ENCODE measurements at regions not wholly inside any gene's neighbourhood (a gene's known extent, or its start where the extent isn't known, plus 50 kb on each side); places are given as distances from the start of the nearest gene placed in this dataset.

- Histone ChIP-seq H3K27me3 (replicated peaks; ENCODE audit: control insufficient read depth, insufficient read depth, low read length) (no peaks in the 10 kb centered on the region), H3K36me3 (ENCODE audit: control insufficient read depth, insufficient read depth, low read length) (no peaks in the 10 kb centered on the region), H3K4me3 (replicated peaks; ENCODE audit: low read depth, low read length) (no peak overlapping the region)
- no peak for TF ChIP-seq CTCF (IDR thresholded peaks at IDR 0.05; ENCODE audit: insufficient read depth, low read length, poor library complexity, severe bottlenecking)
- DNase-seq (ENCODE audit: extremely low read depth, insufficient read length), result no peak
Observed at GRCh38 chr14:98741523-98741922, 530.5 kb downstream of the BCL11B start.

DNA sequence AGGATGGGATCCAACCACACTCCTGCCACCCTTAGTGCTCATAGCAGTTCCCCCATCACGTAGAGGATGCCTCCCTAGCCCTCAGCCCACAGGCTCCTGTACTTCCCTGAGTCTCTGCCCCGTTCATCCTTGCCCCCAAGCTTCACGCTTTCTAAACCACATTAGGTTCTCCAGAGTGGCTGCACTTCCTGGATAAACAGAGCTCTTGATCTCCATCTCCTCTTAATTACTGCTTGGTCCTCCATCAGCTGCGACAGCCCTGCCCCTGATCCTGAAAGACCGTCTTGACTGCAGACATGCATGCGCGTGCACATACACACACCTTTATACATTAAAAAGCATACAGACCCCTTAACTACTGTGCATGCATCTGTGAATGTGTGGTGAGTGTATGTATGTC, 530.0 kb downstream of the BCL11B start:
- H3K27me3 ChIP-seq (replicated peaks; ENCODE audit: control insufficient read depth, insufficient read depth, low read length), result no peaks in the 10 kb centered on the region

DNA sequence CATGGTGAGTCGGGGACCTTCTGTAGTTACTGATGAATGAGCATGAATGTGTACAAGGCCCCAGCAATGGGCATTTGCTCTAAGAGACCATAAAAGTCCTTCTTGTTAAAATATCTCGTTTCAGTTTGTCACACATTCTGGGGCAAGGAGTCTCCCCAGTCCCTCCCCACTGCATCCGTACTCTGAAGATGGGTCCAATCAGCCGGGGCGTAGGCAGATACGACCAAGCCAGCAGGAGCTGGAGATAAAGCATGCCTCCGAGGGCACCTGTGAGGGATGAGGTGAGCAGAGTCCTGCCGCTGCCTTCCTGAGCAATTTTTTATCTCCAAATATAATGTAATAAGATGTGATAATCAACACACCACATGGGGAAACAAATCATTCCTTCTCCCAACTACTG, 528.5 kb downstream of the BCL11B start:
- Histone ChIP-seq H3K27me3 (replicated peaks; ENCODE audit: control insufficient read depth, insufficient read depth, low read length) (no peaks in the 10 kb centered on the region), H3K4me3 (replicated peaks; ENCODE audit: low read depth, low read length) (no peak overlapping the region), H3K36me3 (ENCODE audit: control insufficient read depth, insufficient read depth, low read length) (no peaks in the 10 kb centered on the region)
- no peak for DNase-seq (ENCODE audit: extremely low read depth, insufficient read length)
- no peak for TF ChIP-seq CTCF (IDR thresholded peaks at IDR 0.05; ENCODE audit: insufficient read depth, low read length, poor library complexity, severe bottlenecking)

More for the DNA sequence above, 530.0 kb downstream of the BCL11B start:
- no peak for DNase-seq (ENCODE audit: extremely low read depth, insufficient read length)
- Histone ChIP-seq H3K36me3 (ENCODE audit: control insufficient read depth, insufficient read depth, low read length) (no peaks in the 10 kb centered on the region), H3K4me3 (replicated peaks; ENCODE audit: low read depth, low read length) (no peak overlapping the region)
- TF ChIP-seq CTCF (IDR thresholded peaks at IDR 0.05; ENCODE audit: insufficient read depth, low read length, poor library complexity, severe bottlenecking), result no peak

GRCh38 chr14:98748966-98749365, 523.0 kb downstream of the BCL11B start:
- Histone ChIP-seq H3K27me3 (replicated peaks; ENCODE audit: control insufficient read depth, insufficient read depth, low read length) (no peaks in the 10 kb centered on the region), H3K4me3 (replicated peaks; ENCODE audit: low read depth, low read length) (no peak overlapping the region), H3K36me3 (ENCODE audit: control insufficient read depth, insufficient read depth, low read length) (no peaks in the 10 kb centered on the region)
- no peak for DNase-seq (ENCODE audit: extremely low read depth, insufficient read length)
- no peak for TF ChIP-seq CTCF (IDR thresholded peaks at IDR 0.05; ENCODE audit: insufficient read depth, low read length, poor library complexity, severe bottlenecking)

DNA sequence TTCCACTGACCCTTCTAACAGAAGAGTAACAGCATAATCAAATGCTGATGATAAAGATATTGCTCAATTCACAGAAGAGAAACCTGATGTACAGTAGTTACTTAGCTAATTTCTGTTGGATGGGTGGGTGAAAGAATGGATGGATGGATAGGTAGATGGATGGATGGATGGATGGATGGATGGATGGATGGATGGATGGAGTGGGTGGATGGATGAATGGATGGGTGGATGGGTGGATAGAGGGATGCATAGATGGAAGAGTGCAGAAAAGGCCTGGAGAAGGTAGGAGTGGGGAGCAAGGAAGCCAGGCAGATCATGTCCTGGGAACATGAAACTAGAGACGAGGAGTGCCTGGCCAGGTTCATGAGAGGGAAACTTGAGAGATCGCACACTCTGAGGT, 520.9 kb downstream of the BCL11B start:
- no peak for TF ChIP-seq CTCF (IDR thresholded peaks at IDR 0.05; ENCODE audit: insufficient read depth, low read length, poor library complexity, severe bottlenecking)
- Histone ChIP-seq H3K36me3 (ENCODE audit: control insufficient read depth, insufficient read depth, low read length) (no peaks in the 10 kb centered on the region), H3K4me3 (replicated peaks; ENCODE audit: low read depth, low read length) (no peak overlapping the region), H3K27me3 (replicated peaks; ENCODE audit: control insufficient read depth, insufficient read depth, low read length) (no peaks in the 10 kb centered on the region)
- DNase-seq (ENCODE audit: extremely low read depth, insufficient read length), result no peak

- no peaks in the 10 kb centered on the region for H3K36me3 ChIP-seq (ENCODE audit: control insufficient read depth, insufficient read depth, low read length)
- DNase-seq (ENCODE audit: extremely low read depth, insufficient read length), result no peak
- TF ChIP-seq CTCF (IDR thresholded peaks at IDR 0.05; ENCODE audit: insufficient read depth, low read length, poor library complexity, severe bottlenecking), result no peak
- no peaks in the 10 kb centered on the region for H3K27me3 ChIP-seq (replicated peaks; ENCODE audit: control insufficient read depth, insufficient read depth, low read length)
- H3K4me3 ChIP-seq (replicated peaks; ENCODE audit: low read depth, low read length), result no peak overlapping the region
Observed at GRCh38 chr14:98752660-98753059, 519.3 kb downstream of the BCL11B start.

Measured in GM06990 (cell line).